ENCODE measurements at regions not wholly inside any gene's neighbourhood (a gene's known extent, or its start where the extent isn't known, plus 50 kb on each side); places are given as distances from the start of the nearest gene placed in this dataset.

GRCh38 chr4:152202415-152202814 lies 333.5 kb downstream of the FBXW7 start:
- TF ChIP-seq CTCF (conservative IDR thresholded peaks at IDR 0.05) = no peak
- no peak for TF ChIP-seq ZFX (IDR thresholded peaks at IDR 0.05)
